ENCODE measurements at regions not wholly inside any gene's neighbourhood (a gene's known extent, or its start where the extent isn't known, plus 50 kb on each side); places are given as distances from the start of the nearest gene placed in this dataset.
"Not testable (repeated sequence)": the region's sequence is repeated elsewhere in the genome, so short reads cannot be mapped to it uniquely, and the experiment has no call there.

- no peak for DNase-seq (ENCODE audit: low spot score)
Measured at GRCh38 chr4:115219315-115219860, 106.0 kb upstream of the NDST4 start.

GRCh38 chr4:115215935-115216334, 102.5 kb upstream of the NDST4 start:
- DNase-seq (ENCODE audit: low spot score): no peak

- DNase-seq (ENCODE audit: low spot score): no peak
Measured at GRCh38 chr4:115213716-115214115, 100.3 kb upstream of the NDST4 start.

DNA sequence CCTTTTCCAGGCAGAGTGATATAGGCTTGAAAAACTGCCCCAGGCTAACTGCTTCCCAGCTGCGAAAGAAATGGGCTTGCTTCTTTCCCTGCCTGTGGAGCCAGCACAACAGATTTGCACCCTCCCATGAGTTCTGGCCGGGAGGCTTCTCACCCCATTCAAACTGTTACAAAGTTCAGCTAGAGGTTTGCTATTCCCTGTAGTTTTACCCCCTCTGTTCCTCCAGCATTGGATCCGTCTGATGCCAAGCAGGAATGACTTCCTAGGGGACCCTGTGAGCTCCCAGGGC, 87.6 kb upstream of the NDST4 start:
- no peak for DNase-seq (ENCODE audit: low spot score)

GRCh38 chr4:115200201-115201041, 87.0 kb upstream of the NDST4 start:
- DNase-seq (ENCODE audit: low spot score): not testable (repeated sequence)

- DNase-seq (ENCODE audit: low spot score): not testable (repeated sequence)
Measured at GRCh38 chr4:115194612-115195011, 81.2 kb upstream of the NDST4 start.

DNA sequence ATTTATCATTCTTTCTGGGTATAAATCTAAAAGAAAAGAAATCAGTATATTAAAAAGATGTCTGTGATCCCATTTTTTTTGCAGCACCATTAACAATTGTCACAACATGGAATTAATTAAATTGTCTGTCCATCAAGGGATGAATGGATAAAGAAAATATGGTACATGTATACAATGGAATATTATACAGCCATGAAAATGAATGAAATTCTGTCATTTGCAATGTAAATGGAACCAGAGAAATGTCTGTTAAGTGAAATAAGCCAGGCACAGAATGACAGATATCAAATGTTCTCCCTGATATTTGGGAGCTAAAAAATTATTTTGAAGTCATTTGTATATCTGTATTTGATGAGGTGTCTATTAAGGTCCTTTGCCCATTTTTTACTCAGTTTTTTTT, 77.1 kb upstream of the NDST4 start:
- no peak for DNase-seq (ENCODE audit: low spot score)

DNA sequence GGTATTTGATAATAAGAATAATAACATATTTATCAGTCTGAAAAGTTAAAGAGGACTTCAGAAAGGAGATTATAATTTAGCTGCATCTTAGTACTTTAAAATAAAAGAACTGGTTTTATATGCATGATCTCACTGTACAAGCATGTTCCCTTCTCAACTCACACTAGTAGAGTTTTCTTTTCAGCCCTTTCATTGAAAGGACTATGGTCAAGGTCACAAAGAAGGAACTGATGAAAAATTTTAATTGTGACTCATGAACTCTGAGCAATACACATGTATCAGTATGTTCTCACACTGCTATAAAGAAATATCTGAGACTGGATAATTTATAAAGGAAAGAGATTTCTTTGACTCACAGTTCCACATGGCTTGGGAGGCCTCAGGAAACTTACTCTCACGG, 73.7 kb upstream of the NDST4 start:
- no peak for DNase-seq (ENCODE audit: low spot score)

DNA sequence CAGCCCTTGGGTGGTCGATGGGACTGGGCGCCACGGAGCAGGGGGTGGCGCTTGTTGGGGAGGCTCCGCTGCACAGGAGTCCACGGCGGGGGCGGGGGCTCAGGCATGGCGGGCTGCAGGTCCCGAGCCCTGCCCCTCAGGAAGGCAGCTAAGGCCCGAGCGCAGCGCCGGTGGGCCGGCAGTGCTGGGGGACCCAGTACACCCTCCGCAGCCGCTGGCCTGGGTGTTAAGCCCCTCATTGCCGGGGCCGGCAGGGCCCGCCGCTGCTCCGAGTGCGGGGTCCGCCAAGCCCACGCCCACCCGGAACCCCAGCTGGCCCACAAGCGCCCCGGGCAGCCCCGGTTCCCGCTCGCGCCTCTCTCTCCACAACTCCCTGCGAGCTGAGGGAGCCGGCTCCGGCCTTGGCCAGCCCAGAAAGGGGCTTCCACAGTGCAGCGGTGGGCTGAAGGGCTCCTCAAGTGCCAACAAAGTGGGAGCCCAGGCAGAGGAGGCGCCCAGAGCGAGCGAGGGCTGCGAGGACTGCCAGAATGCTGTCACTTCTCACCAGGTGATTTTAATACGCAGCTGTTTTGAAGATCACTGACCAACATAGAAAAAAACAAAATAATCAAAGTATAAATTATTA, 66.1 kb upstream of the NDST4 start:
- DNase-seq (ENCODE audit: low spot score): not testable (repeated sequence)

GRCh38 chr4:115178687-115179086, 65.3 kb upstream of the NDST4 start:
- not testable (repeated sequence) for DNase-seq (ENCODE audit: low spot score)

GRCh38 chr4:115171220-115171619, 57.8 kb upstream of the NDST4 start:
- DNase-seq (ENCODE audit: low spot score): no peak

GRCh38 chr4:115165503-115165902, 52.1 kb upstream of the NDST4 start:
- DNase-seq (ENCODE audit: low spot score): no peak
